Right hindlimb (tissue), 1 donor: ENCODE measurements at regions not wholly inside any gene's neighbourhood (a gene's known extent, or its start where the extent isn't known, plus 50 kb on each side); places are given as distances from the start of the nearest gene placed in this dataset.

Source experiments
- DNase-seq: peaks from one replicate; pipeline ENCODE4 v3.0.0-alpha.2; 2018

- no peak for DNase-seq
Observed at GRCh38 chr1:206411321-206411720, 59.0 kb upstream of the IKBKE start.

GRCh38 chr1:206415942-206416341 lies 54.3 kb upstream of the IKBKE start:
- no peak for DNase-seq

- no peak for DNase-seq
Observed at GRCh38 chr1:206417774-206418614, 52.3 kb upstream of the IKBKE start.

GRCh38 chr1:206419250-206419649 lies 51.0 kb upstream of the IKBKE start:
- DNase-seq, result no peak

GRCh38 chr1:206419783-206420182 lies 50.5 kb upstream of the IKBKE start:
- DNase-seq, result no peak

- no peak for DNase-seq
Observed at GRCh38 chr1:206420471-206420870, 49.8 kb upstream of the IKBKE start.
